HEK293T (cell line): ENCODE measurements at regions not wholly inside any gene's neighbourhood (a gene's known extent, or its start where the extent isn't known, plus 50 kb on each side); places are given as distances from the start of the nearest gene placed in this dataset.

Experiments
- CTCF ChIA-PET: fragments of 350-600 bp; formaldehyde crosslinking; extraction: SDS; loops from one replicate; lab custom pipeline; 2021; ENCODE audit warnings: antibody characterized with exemption, inconsistent platforms; lab: Yijun Ruan, JAX
- POLR2A ChIA-PET: fragments of 350-600 bp; formaldehyde crosslinking; extraction: SDS; loops from one replicate; lab custom pipeline; 2020; ENCODE audit warnings: antibody characterized with exemption, inconsistent platforms; lab: Yijun Ruan, JAX
- DNase-seq: peaks from one replicate; pipeline ENCODE4 v3.0.0; 2012; ENCODE audit warnings: mixed read lengths; ENCODE audit errors: extremely low spot score
- ARNT ChIP-seq: fragments of 450-650 bp; IDR thresholded peaks from 2 replicates; pipeline ENCODE4 v1.6.1; 2017; ENCODE audit warnings: mild to moderate bottlenecking
- BHLHE40 ChIP-seq: fragments of 450-650 bp; IDR thresholded peaks from 2 replicates; pipeline ENCODE4 v1.6.1; 2016; ENCODE audit warnings: mild to moderate bottlenecking, moderate library complexity, borderline replicate concordance
- CTBP1 ChIP-seq: fragments of 450-650 bp; IDR thresholded peaks from 2 replicates; pipeline ENCODE4 v1.6.1; 2016; ENCODE audit warnings: borderline replicate concordance
- ELF4 ChIP-seq: fragments of 450-650 bp; IDR thresholded peaks from 2 replicates; pipeline ENCODE4 v1.6.1; 2017; ENCODE audit warnings: antibody characterized with exemption
- FOXA1 ChIP-seq: fragments of 450-650 bp; IDR thresholded peaks from 2 replicates; pipeline ENCODE4 v1.6.1; 2016; ENCODE audit warnings: mild to moderate bottlenecking
- FOXK2 ChIP-seq: fragments of 450-650 bp; IDR thresholded peaks from 2 replicates; pipeline ENCODE4 v1.6.1; 2016; ENCODE audit warnings: mild to moderate bottlenecking
- FOXM1 ChIP-seq: fragments of 450-650 bp; IDR thresholded peaks from 2 replicates; pipeline ENCODE4 v1.6.1; 2017; ENCODE audit warnings: mild to moderate bottlenecking, borderline replicate concordance
- HDGF ChIP-seq: fragments of 450-650 bp; IDR thresholded peaks from 2 replicates; pipeline ENCODE4 v1.6.1; 2017; ENCODE audit warnings: antibody characterized with exemption, borderline replicate concordance
- L3MBTL2 ChIP-seq: fragments of 450-650 bp; conservative IDR thresholded peaks from 2 replicates; pipeline ENCODE4 v1.6.1; 2016; ENCODE audit warnings: mild to moderate bottlenecking
- LEF1 ChIP-seq: fragments of 450-650 bp; IDR thresholded peaks from 2 replicates; pipeline ENCODE4 v1.6.1; 2017; ENCODE audit warnings: mild to moderate bottlenecking, borderline replicate concordance
- NFRKB ChIP-seq: fragments of 450-650 bp; IDR thresholded peaks from 2 replicates; pipeline ENCODE4 v1.6.1; 2016; ENCODE audit warnings: mild to moderate bottlenecking, moderate library complexity
- PKNOX1 ChIP-seq: fragments of 450-650 bp; IDR thresholded peaks from 2 replicates; pipeline ENCODE4 v1.6.1; 2016
- SP1 ChIP-seq: fragments of 450-650 bp; IDR thresholded peaks from 2 replicates; pipeline ENCODE4 v1.6.1; 2017
- SUZ12 ChIP-seq: fragments of 450-650 bp; IDR thresholded peaks from 2 replicates; pipeline ENCODE4 v1.6.1; 2016; ENCODE audit warnings: mild to moderate bottlenecking
- TARDBP ChIP-seq: fragments of 450-650 bp; IDR thresholded peaks from 2 replicates; pipeline ENCODE4 v1.6.1; 2016
- ZNF384 ChIP-seq: fragments of 450-650 bp; IDR thresholded peaks from 2 replicates; pipeline ENCODE4 v1.6.1; 2016

- DNase-seq: no peak
- no peak for TF ChIP-seq TARDBP
- TF ChIP-seq SP1: no peak
- no peak for TF ChIP-seq NFRKB
- TF ChIP-seq ELF4: no peak
- no peak for TF ChIP-seq HDGF
- TF ChIP-seq ZNF384: no peak
- no peak for TF ChIP-seq FOXM1
- TF ChIP-seq PKNOX1: no peak
- no peak for TF ChIP-seq CTBP1
- CTCF ChIA-PET: interaction anchor here (0.6 kb wide), 1 partner anchor 134 kb away, joined by 3 read pairs; no protein-coding TSS in a partner anchor
- POLR2A ChIA-PET: no interaction called here
Observed at GRCh38 chr5:174553556-174553955, 170.8 kb upstream of the MSX2 start.

DNA sequence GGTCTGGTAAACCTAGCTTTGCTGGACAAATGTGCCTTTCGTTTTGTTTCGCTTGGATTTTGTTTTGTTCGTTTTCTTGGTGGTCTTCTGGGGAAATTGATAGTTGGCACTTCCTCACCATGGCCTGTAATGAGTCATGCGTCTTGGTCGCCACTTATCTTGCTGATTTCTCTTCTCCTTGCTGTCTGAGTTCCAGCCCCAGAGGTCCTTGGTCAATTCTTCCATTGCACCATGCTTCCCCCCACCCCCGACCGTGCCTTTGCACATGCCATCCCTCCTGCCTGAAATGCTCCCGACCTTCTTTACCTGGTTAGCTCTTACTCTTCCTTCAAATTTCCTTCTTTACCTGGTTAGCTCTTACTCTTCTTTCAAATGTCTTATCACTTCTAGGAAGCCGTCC lies 168.7 kb upstream of the MSX2 start:
- POLR2A ChIA-PET: no interaction called here
- TF ChIP-seq PKNOX1: no peak
- no peak for TF ChIP-seq FOXA1
- no peak for TF ChIP-seq TARDBP
- no peak for TF ChIP-seq SP1
- TF ChIP-seq FOXM1: no peak
- TF ChIP-seq ARNT: no peak
- no peak for TF ChIP-seq NFRKB
- TF ChIP-seq CTBP1: no peak
- no peak for TF ChIP-seq ELF4
- CTCF ChIA-PET: no interaction called here
- DNase-seq: no peak

DNA sequence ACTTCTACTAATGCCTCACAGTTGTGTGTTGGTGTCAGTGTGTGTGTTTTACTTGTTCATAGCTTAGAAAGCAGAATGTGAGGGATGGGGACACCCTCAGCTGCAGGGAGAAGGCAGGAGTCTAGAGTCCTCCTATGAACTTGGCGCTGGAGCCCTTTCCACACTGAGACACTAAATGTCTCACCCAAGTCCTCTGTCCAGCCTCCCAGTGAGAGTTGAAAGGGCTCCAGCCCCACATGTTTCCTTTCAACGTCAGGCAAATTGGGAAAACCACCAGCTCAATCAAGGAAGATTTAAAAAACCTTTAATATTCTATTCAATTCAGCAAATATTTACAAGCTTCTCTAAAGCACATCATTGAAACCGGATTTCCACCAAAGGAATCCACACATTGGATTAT lies 167.6 kb upstream of the MSX2 start:
- ChIA-PET CTCF (no interaction called here), POLR2A (interaction anchor here (0.6 kb wide), 1 partner anchor 212 kb away, joined by 3 read pairs; no protein-coding TSS in a partner anchor)
- TF ChIP-seq HDGF (no peak), NFRKB (no peak), ARNT (no peak), TARDBP (no peak), PKNOX1 (no peak), FOXM1 (no peak), FOXK2 (no peak), L3MBTL2 (no peak), CTBP1 (no peak), FOXA1 (no peak), LEF1 (no peak), BHLHE40 (no peak), ELF4 (no peak), SP1 (no peak), SUZ12 (no peak), ZNF384 (no peak)
- DNase-seq: no peak

- ChIA-PET CTCF (no interaction called here), POLR2A (no interaction called here)
- DNase-seq: no peak
- no peak for TF ChIP-seq HDGF
- TF ChIP-seq SUZ12: no peak
- TF ChIP-seq TARDBP: no peak
- TF ChIP-seq BHLHE40: no peak
Observed at GRCh38 chr5:174558190-174558589, 166.2 kb upstream of the MSX2 start.

GRCh38 chr5:174559141-174559540 lies 165.2 kb upstream of the MSX2 start:
- CTCF ChIA-PET: no interaction called here

GRCh38 chr5:174559566-174560090 lies 164.8 kb upstream of the MSX2 start:
- CTCF ChIA-PET: no interaction called here
- no peak for DNase-seq
- no peak for TF ChIP-seq FOXA1
- no peak for TF ChIP-seq NFRKB
- no peak for TF ChIP-seq ARNT
- TF ChIP-seq FOXM1: no peak
- no peak for TF ChIP-seq HDGF
- TF ChIP-seq LEF1: no peak
- TF ChIP-seq L3MBTL2: no peak
- no peak for TF ChIP-seq TARDBP
- no peak for TF ChIP-seq FOXK2
- TF ChIP-seq SP1: no peak
- no peak for TF ChIP-seq BHLHE40
- no peak for TF ChIP-seq CTBP1
- no peak for TF ChIP-seq ELF4
- no peak for TF ChIP-seq PKNOX1
- TF ChIP-seq SUZ12: no peak
- no peak for TF ChIP-seq ZNF384
- POLR2A ChIA-PET: no interaction called here

More at GRCh38 chr5:174559141-174559540, 165.2 kb upstream of the MSX2 start:
- no peak for TF ChIP-seq ZNF384
- TF ChIP-seq FOXK2: no peak
- no peak for TF ChIP-seq TARDBP
- TF ChIP-seq NFRKB: no peak
- no peak for TF ChIP-seq HDGF
- TF ChIP-seq FOXM1: no peak
- TF ChIP-seq FOXA1: no peak
- no peak for DNase-seq
- POLR2A ChIA-PET: no interaction called here
